Astrocyte (in vitro differentiated cells and primary cell): ENCODE measurements at regions not wholly inside any gene's neighbourhood (a gene's known extent, or its start where the extent isn't known, plus 50 kb on each side); places are given as distances from the start of the nearest gene placed in this dataset.

Source experiments
- DNase-seq: peaks from one replicate; pipeline ENCODE4 v3.0.0-alpha.2; 2010; ENCODE audit warnings: low read depth
- FAIRE-seq: peaks from 2 replicates; lab custom pipeline; 2011; peaks lifted over from hg19 to GRCh38; lab: Jason Lieb, UNC
- H2AFZ ChIP-seq: 2 replicates; pipeline ENCODE4 v1.6.0; 2012; ENCODE audit warnings: low read depth, low read length, inconsistent platforms
- H3K27ac ChIP-seq: 2 replicates; pipeline ENCODE4 v1.5.1; 2011; ENCODE audit warnings: low read depth, low read length, inconsistent platforms
- H3K27me3 ChIP-seq: 2 replicates; pipeline ENCODE4 v1.6.0; 2011; ENCODE audit warnings: low read length, inconsistent platforms; ENCODE audit not compliant: insufficient read depth
- H3K36me3 ChIP-seq: 2 replicates; pipeline ENCODE4 v1.5.1; 2011; ENCODE audit warnings: low read length, inconsistent platforms; ENCODE audit not compliant: insufficient read depth
- H3K4me1 ChIP-seq: 2 replicates; pipeline ENCODE4 v1.5.1; 2011; ENCODE audit warnings: low read length, inconsistent platforms; ENCODE audit not compliant: insufficient read depth
- H3K4me2 ChIP-seq: 2 replicates; pipeline ENCODE4 v1.6.0; 2012; ENCODE audit warnings: low read length, inconsistent platforms
- H3K4me3 ChIP-seq: 2 replicates; pipeline ENCODE4 v1.5.1; 2011; ENCODE audit warnings: low read depth, mild to moderate bottlenecking, low read length, inconsistent platforms; ENCODE audit not compliant: insufficient read depth
- H3K79me2 ChIP-seq: 2 replicates; pipeline ENCODE4 v1.6.0; 2012; ENCODE audit warnings: mild to moderate bottlenecking, low read length, inconsistent platforms; ENCODE audit not compliant: insufficient read depth
- H3K9ac ChIP-seq: 2 replicates; pipeline ENCODE4 v1.6.0; 2012; ENCODE audit warnings: mild to moderate bottlenecking, low read length, inconsistent platforms
- H3K9me3 ChIP-seq: 2 replicates; pipeline ENCODE4 v1.5.1; 2012; ENCODE audit warnings: low read depth, mild to moderate bottlenecking, low read length, inconsistent platforms; ENCODE audit not compliant: insufficient read depth
- H4K20me1 ChIP-seq: 2 replicates; pipeline ENCODE4 v1.6.0; 2012; ENCODE audit warnings: low read length, inconsistent platforms; ENCODE audit not compliant: insufficient read depth
- H3K27ac Mint-ChIP-seq: one replicate; pipeline ENCODE4 v1.8.0; 2021; ENCODE audit warnings: mild to moderate bottlenecking, mixed read lengths; ENCODE audit not compliant: unreplicated experiment
- H3K27me3 Mint-ChIP-seq: one replicate; pipeline ENCODE4 v1.8.0; 2021; ENCODE audit warnings: low read depth, mixed read lengths; ENCODE audit not compliant: unreplicated experiment
- H3K36me3 Mint-ChIP-seq: one replicate; pipeline ENCODE4 v1.8.0; 2021; ENCODE audit warnings: low read depth, mixed read lengths; ENCODE audit not compliant: unreplicated experiment
- H3K4me1 Mint-ChIP-seq: one replicate; pipeline ENCODE4 v1.8.0; 2021; ENCODE audit warnings: low read depth, mixed read lengths; ENCODE audit not compliant: unreplicated experiment
- H3K4me3 Mint-ChIP-seq: one replicate; pipeline ENCODE4 v1.8.0; 2021; ENCODE audit warnings: mild to moderate bottlenecking, moderate library complexity, mixed read lengths; ENCODE audit not compliant: unreplicated experiment
- H3K9me3 Mint-ChIP-seq: one replicate; pipeline ENCODE4 v1.8.0; 2021; ENCODE audit warnings: mild to moderate bottlenecking, mixed read lengths; ENCODE audit not compliant: unreplicated experiment
- CTCF ChIP-seq: IDR thresholded peaks from 2 replicates; pipeline ENCODE4 v1.5.1; 2011; ENCODE audit warnings: low read depth, mild to moderate bottlenecking, inconsistent platforms, low read length, moderate library complexity; ENCODE audit not compliant: insufficient read depth
- EZH2 ChIP-seq: IDR thresholded peaks from 2 replicates; pipeline ENCODE4 v1.6.1; 2012; ENCODE audit warnings: mild to moderate bottlenecking, low read length, inconsistent platforms; ENCODE audit not compliant: insufficient read depth

GRCh38 chr3:74501007-74501406 lies 113.5 kb downstream of the CNTN3 start:
- DNase-seq (no peak), FAIRE-seq (no peak)
- H3K79me2 ChIP-seq: no peaks in the 10 kb centered on the region
- Mint-ChIP-seq H3K27me3 (no peaks in the 10 kb centered on the region), H3K36me3 (no peaks in the 10 kb centered on the region), H3K4me1 (no peaks in the 10 kb centered on the region), H3K27ac (no peak overlapping the region), H3K4me3 (no peak overlapping the region), H3K9me3 (no peaks in the 10 kb centered on the region)
- no peaks in the 10 kb centered on the region for H3K36me3 ChIP-seq
- H3K9me3 ChIP-seq: no peaks in the 10 kb centered on the region
- no peak for TF ChIP-seq CTCF
- TF ChIP-seq EZH2: no peak
- no peak overlapping the region for H3K4me2 ChIP-seq
- no peak overlapping the region for H2AFZ ChIP-seq
- no peaks in the 10 kb centered on the region for H4K20me1 ChIP-seq
- H3K27me3 ChIP-seq: no peaks in the 10 kb centered on the region
- no peak overlapping the region for H3K27ac ChIP-seq
- H3K9ac ChIP-seq: no peak overlapping the region
- no peaks in the 10 kb centered on the region for H3K4me1 ChIP-seq
- no peak overlapping the region for H3K4me3 ChIP-seq

GRCh38 chr3:74500257-74500656 lies 114.2 kb downstream of the CNTN3 start:
- no peak overlapping the region for H3K4me2 ChIP-seq
- H3K4me1 ChIP-seq: no peaks in the 10 kb centered on the region
- H3K27ac ChIP-seq: no peak overlapping the region
- no peaks in the 10 kb centered on the region for H3K79me2 ChIP-seq
- FAIRE-seq (peak; percentile 5), DNase-seq (no peak)
- no peaks in the 10 kb centered on the region for H3K27me3 ChIP-seq
- TF ChIP-seq CTCF (no peak), EZH2 (no peak)
- no peaks in the 10 kb centered on the region for H4K20me1 ChIP-seq
- H3K4me1 Mint-ChIP-seq: no peaks in the 10 kb centered on the region
- no peak overlapping the region for H3K4me3 Mint-ChIP-seq
- H3K36me3 Mint-ChIP-seq: no peaks in the 10 kb centered on the region
- no peak overlapping the region for H3K27ac Mint-ChIP-seq
- H3K9ac ChIP-seq: no peak overlapping the region
- H3K27me3 Mint-ChIP-seq: no peaks in the 10 kb centered on the region
- no peaks in the 10 kb centered on the region for H3K9me3 Mint-ChIP-seq
- no peaks in the 10 kb centered on the region for H3K9me3 ChIP-seq
- H3K4me3 ChIP-seq: no peak overlapping the region
- no peaks in the 10 kb centered on the region for H3K36me3 ChIP-seq
- H2AFZ ChIP-seq: no peak overlapping the region

- no peak overlapping the region for H3K4me3 Mint-ChIP-seq
These were observed 122.6 kb downstream of the CNTN3 start for GRCh38 chr3:74491874-74492273.

More at GRCh38 chr3:74491874-74492273, 122.6 kb downstream of the CNTN3 start:
- FAIRE-seq: no peak
- Histone ChIP-seq H3K4me1 (no peaks in the 10 kb centered on the region), H3K4me2 (no peak overlapping the region), H3K4me3 (no peak overlapping the region), H3K36me3 (no peaks in the 10 kb centered on the region), H3K27me3 (no peaks in the 10 kb centered on the region), H4K20me1 (no peaks in the 10 kb centered on the region), H3K27ac (no peak overlapping the region), H3K9ac (no peak overlapping the region), H3K79me2 (no peaks in the 10 kb centered on the region), H3K9me3 (no peaks in the 10 kb centered on the region), H2AFZ (no peak overlapping the region)
- peaks cover 10% of the 10 kb centered on the region for H3K4me1 Mint-ChIP-seq
- no peaks in the 10 kb centered on the region for H3K36me3 Mint-ChIP-seq
- H3K9me3 Mint-ChIP-seq: no peaks in the 10 kb centered on the region
- no peaks in the 10 kb centered on the region for H3K27me3 Mint-ChIP-seq
- DNase-seq: no peak
- H3K27ac Mint-ChIP-seq: no peak overlapping the region
- TF ChIP-seq EZH2 (no peak), CTCF (no peak)
